A549 (cell line): ENCODE measurements at regions not wholly inside any gene's neighbourhood (a gene's known extent, or its start where the extent isn't known, plus 50 kb on each side); places are given as distances from the start of the nearest gene placed in this dataset.

Experiments
- ATAC-seq, 2 experiments: fragments of 200-7000 bp in 1 of 2; fragments of >200 bp in 1 of 2; cut with Nextera tagmentation in 1 of 2; cut with Tn5 transposase in 1 of 2; 3 replicates each; pipeline versions ENCODE4 v1.8.0 to v1.9.1; 2018 to 2020; ENCODE audit warnings: mild to moderate bottlenecking in 1 of 2, moderate library complexity in 1 of 2
- CTCF ChIA-PET: fragments of 300-600 bp; sonication (Branson Sonifier 250); formaldehyde crosslinking; extraction: SDS; loops from one replicate; lab custom pipeline; 2021; ENCODE audit warnings: antibody characterized with exemption, inconsistent platforms; lab: Yijun Ruan, JAX
- POLR2A ChIA-PET: fragments of 350-600 bp; formaldehyde crosslinking; extraction: SDS; loops from one replicate; lab custom pipeline; 2021; ENCODE audit warnings: antibody characterized with exemption, inconsistent platforms; lab: Yijun Ruan, JAX
- DNase-seq, 2 experiments: peaks; one replicate each; pipeline versions ENCODE4 v3.0.0 to v3.0.0-alpha.2; 2011 to 2016; ENCODE audit warnings: low read depth in 1 of 2, low spot score in 1 of 2
- FAIRE-seq: peaks from 2 replicates; lab custom pipeline; 2011; peaks lifted over from hg19 to GRCh38; lab: Jason Lieb, UNC
- H3K27ac ChIP-seq, 2 experiments: fragments of >200 bp; sonication (Bioruptor Twin); formaldehyde crosslinking; 3 replicates each; pipeline ENCODE4 v1.5.1; 2016 to 2017
- H3K4me1 ChIP-seq: fragments of >200 bp; sonication (Bioruptor Twin); formaldehyde crosslinking; 3 replicates; pipeline ENCODE4 v1.6.1; 2016
- H3K4me2 ChIP-seq: fragments of >200 bp; sonication (Bioruptor Twin); formaldehyde crosslinking; 3 replicates; pipeline ENCODE4 v1.6.1; 2016
- H3K4me3 ChIP-seq: fragments of >200 bp; sonication (Bioruptor Twin); formaldehyde crosslinking; 3 replicates; pipeline ENCODE4 v1.5.1; 2016
- H3K9me3 ChIP-seq: fragments of >200 bp; sonication (Bioruptor Twin); formaldehyde crosslinking; 3 replicates; pipeline ENCODE4 v1.6.1; 2016
- BHLHE40 ChIP-seq: IDR thresholded peaks from 2 replicates; pipeline ENCODE4 v1.6.1; 2012; ENCODE audit warnings: low read depth, low read length, inconsistent platforms
- CBX2 ChIP-seq: fragments of 200-600 bp; sonication (generic); IDR thresholded peaks from 2 replicates; pipeline ENCODE4 v1.6.1; 2016; ENCODE audit warnings: low read depth, mild to moderate bottlenecking, borderline replicate concordance
- CBX8 ChIP-seq: fragments of 200-600 bp; sonication (generic); IDR thresholded peaks from 2 replicates; pipeline ENCODE4 v1.6.1; 2016
- CEBPB ChIP-seq, 2 experiments: fragments of >200 bp in 1 of 2; sonication (Bioruptor Twin) in 1 of 2; formaldehyde crosslinking in 1 of 2; IDR thresholded peaks; 2 replicates each; pipeline ENCODE4 v1.6.1; 2012 to 2016
- EHMT2 ChIP-seq: fragments of 200-600 bp; sonication (generic); IDR thresholded peaks from 2 replicates; pipeline ENCODE4 v1.6.1; 2016; ENCODE audit warnings: antibody characterized with exemption, low read depth, mild to moderate bottlenecking, moderate library complexity
- EP300 ChIP-seq, 2 experiments: fragments of >200 bp; sonication (Bioruptor Twin); formaldehyde crosslinking; IDR thresholded peaks; 2 replicates in 1 of 2; 3 replicates in 1 of 2; pipeline ENCODE4 v1.6.1; 2016 to 2017
- ESRRA ChIP-seq: fragments of 150-350 bp; IDR thresholded peaks from 2 replicates; pipeline ENCODE4 v1.6.1; 2014; ENCODE audit warnings: mild to moderate bottlenecking, low read length, borderline replicate concordance
- FOSB ChIP-seq: fragments of 250-450 bp; sonication (Bioruptor Pico); IDR thresholded peaks from 2 replicates; pipeline ENCODE4 v1.5.0; 2020; ENCODE audit warnings: mild to moderate bottlenecking, moderate library complexity
- FOSL2 ChIP-seq, 2 experiments: fragments of 450-650 bp in 1 of 2; fragments of >200 bp in 1 of 2; sonication (Bioruptor Twin) in 1 of 2; formaldehyde crosslinking; IDR thresholded peaks; 2 replicates each; pipeline versions ENCODE4 v1.5.0 to v1.6.1; 2016 to 2020; ENCODE audit warnings: mild to moderate bottlenecking in 1 of 2, moderate library complexity in 1 of 2
- FOXS1 ChIP-seq: fragments of 250-450 bp; sonication (Bioruptor Pico); IDR thresholded peaks from 2 replicates; pipeline ENCODE4 v1.5.0; 2020; ENCODE audit warnings: mild to moderate bottlenecking, moderate library complexity
- HOXB13 ChIP-seq: fragments of 250-450 bp; sonication (Bioruptor Pico); IDR thresholded peaks from 2 replicates; pipeline ENCODE4 v1.5.0; 2020; ENCODE audit warnings: low read depth, mild to moderate bottlenecking, moderate library complexity
- KDM1A ChIP-seq: fragments of 200-600 bp; sonication (generic); IDR thresholded peaks from 2 replicates; pipeline ENCODE4 v1.6.1; 2016; ENCODE audit warnings: low read depth, mild to moderate bottlenecking
- KDM5A ChIP-seq: fragments of 200-600 bp; sonication (generic); IDR thresholded peaks from 2 replicates; pipeline ENCODE4 v1.6.1; 2016; ENCODE audit warnings: antibody characterized with exemption, mild to moderate bottlenecking
- MAZ ChIP-seq: fragments of 150-350 bp; IDR thresholded peaks from 2 replicates; pipeline ENCODE4 v1.6.1; 2014; ENCODE audit warnings: antibody characterized with exemption, low read depth, low read length, borderline replicate concordance
- MYC ChIP-seq: IDR thresholded peaks from 2 replicates; pipeline ENCODE4 v1.6.1; 2012; ENCODE audit warnings: mild to moderate bottlenecking, inconsistent platforms, low read length, improper control_type of control experiment, borderline replicate concordance
- NFE2L2 ChIP-seq: fragments of 150-350 bp; conservative IDR thresholded peaks from 2 replicates; pipeline ENCODE4 v1.6.1; 2014; ENCODE audit warnings: low read length
- NR3C1 ChIP-seq: fragments of >200 bp; sonication (Bioruptor Twin); formaldehyde crosslinking; IDR thresholded peaks from 3 replicates; pipeline ENCODE4 v1.6.1; 2017
- PHF8 ChIP-seq: fragments of 200-600 bp; sonication (generic); IDR thresholded peaks from 2 replicates; pipeline ENCODE4 v1.6.1; 2016; ENCODE audit warnings: low read depth, mild to moderate bottlenecking, antibody characterized with exemption, moderate library complexity, borderline replicate concordance
- POLR2A ChIP-seq: IDR thresholded peaks from 2 replicates; pipeline ENCODE4 v1.6.1; 2012; ENCODE audit warnings: mild to moderate bottlenecking, low read length
- RAD21 ChIP-seq, 2 experiments: fragments of >200 bp in 1 of 2; sonication (Bioruptor Twin) in 1 of 2; formaldehyde crosslinking in 1 of 2; IDR thresholded peaks in 1 of 2; conservative IDR thresholded peaks in 1 of 2; 2 replicates in 1 of 2; 3 replicates in 1 of 2; pipeline ENCODE4 v1.6.1; 2012 to 2018; ENCODE audit warnings: inconsistent platforms in 1 of 2
- RCOR1 ChIP-seq: fragments of 150-350 bp; IDR thresholded peaks from 2 replicates; pipeline ENCODE4 v1.6.1; 2014; ENCODE audit warnings: antibody characterized with exemption, low read length, low read depth
- RNF2 ChIP-seq: fragments of 200-600 bp; sonication (generic); IDR thresholded peaks from 2 replicates; pipeline ENCODE4 v1.6.1; 2016; ENCODE audit warnings: low read depth, mild to moderate bottlenecking, antibody characterized with exemption, moderate library complexity, borderline replicate concordance
- SREBF2 ChIP-seq: fragments of 450-650 bp; IDR thresholded peaks from 2 replicates; pipeline ENCODE4 v1.6.1; 2014; ENCODE audit warnings: mild to moderate bottlenecking, moderate library complexity
- ZC3H11A ChIP-seq: fragments of 450-650 bp; IDR thresholded peaks from 2 replicates; pipeline ENCODE4 v1.6.1; 2014; ENCODE audit warnings: antibody characterized with exemption, mild to moderate bottlenecking
- ZFP36 ChIP-seq: fragments of 450-650 bp; IDR thresholded peaks from 2 replicates; pipeline ENCODE4 v1.6.1; 2014; ENCODE audit warnings: borderline replicate concordance; ENCODE audit not compliant: partially characterized antibody
- WGBS: methylation state at CpG from one replicate; pipeline ENCODE4 v1.1.6; 2017; ENCODE audit errors: missing lambda C conversion rate; 5-methylcytosine and 5-hydroxymethylcytosine counted together
- TF ChIP-seq, protein P1 (sequence below): fragments of >200 bp; sonication (Bioruptor Twin); formaldehyde crosslinking; IDR thresholded peaks from 3 replicates; pipeline ENCODE4 v1.5.1; 2016
- TF ChIP-seq, protein P2 (sequence below): IDR thresholded peaks from 2 replicates; pipeline ENCODE4 v1.6.1; 2012
- TF ChIP-seq, protein P3 (sequence below): fragments of >200 bp; sonication (Bioruptor Twin); formaldehyde crosslinking; IDR thresholded peaks from 3 replicates; pipeline ENCODE4 v1.6.1; 2016
- TF ChIP-seq, protein P4 (sequence below): IDR thresholded peaks from 2 replicates; pipeline ENCODE4 v1.6.1; 2012; ENCODE audit warnings: low read depth, borderline replicate concordance
- TF ChIP-seq, protein P5 (sequence below): fragments of 250-450 bp; sonication (Bioruptor Pico); IDR thresholded peaks from 2 replicates; pipeline ENCODE4 v1.5.0; 2021; ENCODE audit warnings: mild to moderate bottlenecking, moderate library complexity, borderline replicate concordance

DNA sequence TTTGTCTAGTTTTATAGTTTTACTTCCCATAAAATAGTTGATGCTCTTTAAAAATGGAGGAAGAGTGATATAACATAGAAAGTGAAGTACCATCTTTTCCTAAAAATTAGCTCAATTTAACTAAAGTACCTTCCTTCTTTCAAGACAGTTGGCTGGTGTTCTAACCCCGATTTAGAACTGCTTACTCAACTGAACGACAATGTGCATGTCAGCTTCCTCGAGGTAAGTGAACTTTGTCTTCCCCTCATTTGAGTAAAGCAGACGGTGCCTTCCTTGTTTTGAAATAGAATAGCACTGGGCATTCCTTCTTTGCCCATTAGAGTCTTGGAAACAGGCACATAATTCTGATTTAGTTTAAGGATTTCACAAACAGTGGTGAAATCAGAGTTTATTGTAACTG is 1519.2 kb downstream of the EFNB2 start:
- POLR2A ChIA-PET: no interaction called here
- H3K4me2 ChIP-seq: no peak overlapping the region
- no peak for DNase-seq
- TF ChIP-seq NFE2L2: no peak
- TF ChIP-seq BHLHE40: no peak
- no peak for TF ChIP-seq EP300 (IDR thresholded peaks at IDR 0.05)
- no peak for TF ChIP-seq ZFP36
- no peak for TF ChIP-seq FOSB (CRISPR knock-in tag)
- TF ChIP-seq, protein P1, sequence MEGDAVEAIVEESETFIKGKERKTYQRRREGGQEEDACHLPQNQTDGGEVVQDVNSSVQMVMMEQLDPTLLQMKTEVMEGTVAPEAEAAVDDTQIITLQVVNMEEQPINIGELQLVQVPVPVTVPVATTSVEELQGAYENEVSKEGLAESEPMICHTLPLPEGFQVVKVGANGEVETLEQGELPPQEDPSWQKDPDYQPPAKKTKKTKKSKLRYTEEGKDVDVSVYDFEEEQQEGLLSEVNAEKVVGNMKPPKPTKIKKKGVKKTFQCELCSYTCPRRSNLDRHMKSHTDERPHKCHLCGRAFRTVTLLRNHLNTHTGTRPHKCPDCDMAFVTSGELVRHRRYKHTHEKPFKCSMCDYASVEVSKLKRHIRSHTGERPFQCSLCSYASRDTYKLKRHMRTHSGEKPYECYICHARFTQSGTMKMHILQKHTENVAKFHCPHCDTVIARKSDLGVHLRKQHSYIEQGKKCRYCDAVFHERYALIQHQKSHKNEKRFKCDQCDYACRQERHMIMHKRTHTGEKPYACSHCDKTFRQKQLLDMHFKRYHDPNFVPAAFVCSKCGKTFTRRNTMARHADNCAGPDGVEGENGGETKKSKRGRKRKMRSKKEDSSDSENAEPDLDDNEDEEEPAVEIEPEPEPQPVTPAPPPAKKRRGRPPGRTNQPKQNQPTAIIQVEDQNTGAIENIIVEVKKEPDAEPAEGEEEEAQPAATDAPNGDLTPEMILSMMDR: no peak
- TF ChIP-seq CBX2: no peak
- no peak for TF ChIP-seq RCOR1
- no peak for TF ChIP-seq RAD21 (conservative IDR thresholded peaks at IDR 0.05 in 1 of 2, IDR thresholded peaks at IDR 0.05 in 1 of 2)
- TF ChIP-seq SREBF2: no peak
- no peak for TF ChIP-seq FOSL2 (IDR thresholded peaks at IDR 0.05)
- TF ChIP-seq FOSL2 (CRISPR knock-in tag; IDR thresholded peaks at IDR 0.05): no peak
- no peak for TF ChIP-seq POLR2A
- no peak for TF ChIP-seq EHMT2
- no peak for TF ChIP-seq PHF8
- FAIRE-seq: no peak
- no peaks in the 10 kb centered on the region for H3K4me1 ChIP-seq
- no peak for ATAC-seq
- no peak overlapping the region for H3K27ac ChIP-seq
- WGBS: 3% methylated on average over 4 of the region's 4 CpGs
- no peaks in the 10 kb centered on the region for H3K9me3 ChIP-seq
- H3K4me3 ChIP-seq: no peak overlapping the region
- CTCF ChIA-PET: no interaction called here

DNA sequence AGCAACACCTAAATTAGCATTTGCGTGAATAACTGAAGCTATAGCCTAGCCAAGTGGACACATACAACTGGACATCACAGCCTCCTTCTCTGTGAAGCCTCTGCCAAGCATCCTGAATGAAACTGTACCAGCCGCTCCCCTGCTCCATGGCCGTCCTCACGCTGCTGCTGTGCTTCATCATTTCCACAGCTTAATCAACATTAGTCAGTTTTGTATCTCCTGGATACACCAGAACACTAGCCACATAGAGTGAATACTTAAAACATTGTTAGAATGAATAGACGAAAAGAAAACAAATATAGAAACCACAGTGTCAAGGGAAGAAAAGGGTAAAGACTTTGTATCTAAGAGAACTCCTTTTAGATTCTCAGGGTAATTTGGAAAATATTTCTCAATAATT is 1526.9 kb downstream of the EFNB2 start:
- DNase-seq: no peak
- no peak overlapping the region for H3K27ac ChIP-seq
- ATAC-seq: no peak
- no peak for TF ChIP-seq PHF8
- no peak for TF ChIP-seq CBX8
- TF ChIP-seq NR3C1: no peak
- TF ChIP-seq MAZ: no peak
- TF ChIP-seq, protein P2, sequence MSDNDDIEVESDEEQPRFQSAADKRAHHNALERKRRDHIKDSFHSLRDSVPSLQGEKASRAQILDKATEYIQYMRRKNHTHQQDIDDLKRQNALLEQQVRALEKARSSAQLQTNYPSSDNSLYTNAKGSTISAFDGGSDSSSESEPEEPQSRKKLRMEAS: no peak
- no peak for TF ChIP-seq MYC
- no peak for TF ChIP-seq FOXS1 (CRISPR knock-in tag)
- TF ChIP-seq KDM5A: no peak
- TF ChIP-seq POLR2A: no peak
- no peak for TF ChIP-seq KDM1A
- no peak for TF ChIP-seq RAD21 (conservative IDR thresholded peaks at IDR 0.05 in 1 of 2, IDR thresholded peaks at IDR 0.05 in 1 of 2)
- TF ChIP-seq CBX2: no peak
- no peak for TF ChIP-seq HOXB13 (CRISPR knock-in tag)
- H3K4me3 ChIP-seq: no peak overlapping the region
- FAIRE-seq: no peak
- 35% methylated on average over 5 of the region's 5 CpGs for WGBS
- H3K9me3 ChIP-seq: no peaks in the 10 kb centered on the region
- no peak overlapping the region for H3K4me2 ChIP-seq
- no peaks in the 10 kb centered on the region for H3K4me1 ChIP-seq
- ChIA-PET POLR2A (no interaction called here), CTCF (no interaction called here)

DNA sequence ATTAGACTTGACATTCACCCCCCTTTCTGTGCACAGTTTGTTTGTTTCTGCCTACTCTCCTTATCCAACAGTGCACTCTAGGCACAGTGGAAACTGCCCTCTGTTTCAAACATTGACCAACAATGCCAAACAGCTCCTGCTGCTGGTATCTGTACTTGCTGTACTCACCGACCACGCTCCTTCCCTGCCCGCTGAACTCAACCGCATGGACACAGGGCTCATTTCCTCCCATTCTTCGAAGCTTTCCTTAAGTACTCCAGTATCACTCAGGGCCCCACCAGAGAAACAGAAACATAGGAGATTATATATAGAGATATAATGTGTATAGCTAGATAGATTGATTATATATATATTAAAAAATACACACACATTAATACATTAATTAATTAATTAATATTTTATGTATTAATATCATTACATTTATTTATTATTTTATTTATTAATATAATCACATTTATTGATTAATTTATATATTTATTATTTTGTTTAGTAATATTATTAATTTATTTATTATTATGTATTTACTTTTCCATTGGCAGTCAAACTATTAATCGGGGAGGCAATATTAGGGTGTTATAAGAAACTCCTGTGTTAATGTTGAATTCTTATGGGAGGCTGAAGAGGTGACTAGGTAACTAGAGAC is 1528.2 kb downstream of the EFNB2 start:
- 49% methylated on average over 6 of the region's 6 CpGs for WGBS
- Histone ChIP-seq H3K27ac (no peak overlapping the region), H3K4me2 (no peak overlapping the region), H3K4me3 (no peak overlapping the region), H3K9me3 (no peaks in the 10 kb centered on the region), H3K4me1 (no peaks in the 10 kb centered on the region)
- DNase-seq (no peak), FAIRE-seq (no peak), ATAC-seq (no peak)
- ChIA-PET POLR2A (no interaction called here), CTCF (no interaction called here)
- TF ChIP-seq, protein P3, sequence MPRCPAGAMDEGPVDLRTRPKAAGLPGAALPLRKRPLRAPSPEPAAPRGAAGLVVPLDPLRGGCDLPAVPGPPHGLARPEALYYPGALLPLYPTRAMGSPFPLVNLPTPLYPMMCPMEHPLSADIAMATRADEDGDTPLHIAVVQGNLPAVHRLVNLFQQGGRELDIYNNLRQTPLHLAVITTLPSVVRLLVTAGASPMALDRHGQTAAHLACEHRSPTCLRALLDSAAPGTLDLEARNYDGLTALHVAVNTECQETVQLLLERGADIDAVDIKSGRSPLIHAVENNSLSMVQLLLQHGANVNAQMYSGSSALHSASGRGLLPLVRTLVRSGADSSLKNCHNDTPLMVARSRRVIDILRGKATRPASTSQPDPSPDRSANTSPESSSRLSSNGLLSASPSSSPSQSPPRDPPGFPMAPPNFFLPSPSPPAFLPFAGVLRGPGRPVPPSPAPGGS: no peak
- TF ChIP-seq RNF2: no peak
- TF ChIP-seq ZC3H11A: no peak
- no peak for TF ChIP-seq FOSL2 (IDR thresholded peaks at IDR 0.05)
- TF ChIP-seq FOSL2 (CRISPR knock-in tag; IDR thresholded peaks at IDR 0.05): no peak
- no peak for TF ChIP-seq EHMT2
- no peak for TF ChIP-seq MAZ
- TF ChIP-seq, protein P4, sequence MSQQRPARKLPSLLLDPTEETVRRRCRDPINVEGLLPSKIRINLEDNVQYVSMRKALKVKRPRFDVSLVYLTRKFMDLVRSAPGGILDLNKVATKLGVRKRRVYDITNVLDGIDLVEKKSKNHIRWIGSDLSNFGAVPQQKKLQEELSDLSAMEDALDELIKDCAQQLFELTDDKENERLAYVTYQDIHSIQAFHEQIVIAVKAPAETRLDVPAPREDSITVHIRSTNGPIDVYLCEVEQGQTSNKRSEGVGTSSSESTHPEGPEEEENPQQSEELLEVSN: no peak
- TF ChIP-seq, protein P5, sequence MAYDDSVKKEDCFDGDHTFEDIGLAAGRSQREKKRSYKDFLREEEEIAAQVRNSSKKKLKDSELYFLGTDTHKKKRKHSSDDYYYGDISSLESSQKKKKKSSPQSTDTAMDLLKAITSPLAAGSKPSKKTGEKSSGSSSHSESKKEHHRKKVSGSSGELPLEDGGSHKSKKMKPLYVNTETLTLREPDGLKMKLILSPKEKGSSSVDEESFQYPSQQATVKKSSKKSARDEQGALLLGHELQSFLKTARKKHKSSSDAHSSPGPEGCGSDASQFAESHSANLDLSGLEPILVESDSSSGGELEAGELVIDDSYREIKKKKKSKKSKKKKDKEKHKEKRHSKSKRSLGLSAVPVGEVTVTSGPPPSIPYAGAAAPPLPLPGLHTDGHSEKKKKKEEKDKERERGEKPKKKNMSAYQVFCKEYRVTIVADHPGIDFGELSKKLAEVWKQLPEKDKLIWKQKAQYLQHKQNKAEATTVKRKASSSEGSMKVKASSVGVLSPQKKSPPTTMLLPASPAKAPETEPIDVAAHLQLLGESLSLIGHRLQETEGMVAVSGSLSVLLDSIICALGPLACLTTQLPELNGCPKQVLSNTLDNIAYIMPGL (CRISPR knock-in tag): no peak
- no peak for TF ChIP-seq ESRRA
- TF ChIP-seq CEBPB (IDR thresholded peaks at IDR 0.05): no peak
